ENCODE measurements at regions not wholly inside any gene's neighbourhood (a gene's known extent, or its start where the extent isn't known, plus 50 kb on each side); places are given as distances from the start of the nearest gene placed in this dataset.

DNA sequence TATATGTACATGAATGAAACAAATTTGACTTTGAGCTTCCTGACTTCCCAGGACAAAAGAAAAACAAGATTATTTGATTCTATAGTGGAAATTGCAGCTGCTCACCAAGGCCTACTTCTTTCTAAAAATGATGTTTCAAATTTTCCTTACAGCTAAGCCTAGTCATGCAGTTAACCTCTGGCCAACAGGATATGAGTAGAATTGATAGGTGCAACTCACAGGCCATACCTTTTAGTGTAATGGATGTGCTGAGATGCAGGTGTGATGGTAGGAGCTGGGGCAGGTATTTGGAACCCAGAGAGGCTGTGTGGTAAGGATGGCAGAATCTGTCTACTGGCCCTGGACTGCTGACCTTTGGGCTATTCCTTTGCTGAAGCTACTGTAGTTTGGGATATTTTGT, 230.9 kb upstream of the PREP start:
- DNase-seq (ENCODE audit: low spot score) = no peak
- Histone ChIP-seq H2AFZ (ENCODE audit: low read length) (no peak overlapping the region), H3K4me3 (ENCODE audit: low read depth, low read length, poor library complexity, severe bottlenecking) (no peak overlapping the region), H3K36me3 (ENCODE audit: insufficient read depth, low read length) (no peaks in the 10 kb centered on the region), H3K9me3 (ENCODE audit: low read length) (no peaks in the 10 kb centered on the region; the same call in 1 of the 2 replicates), H3K4me2 (ENCODE audit: low read length) (no peak overlapping the region), H3K4me1 (ENCODE audit: insufficient read depth, low read length, poor library complexity, severe bottlenecking) (no peaks in the 10 kb centered on the region), H4K20me1 (ENCODE audit: insufficient read depth, low read length) (no peaks in the 10 kb centered on the region), H3K79me2 (ENCODE audit: insufficient read depth, low read depth, low read length) (no peaks in the 10 kb centered on the region), H3K9me2 (ENCODE audit: insufficient read depth, low read length) (no peaks in the 10 kb centered on the region), H3K27ac (ENCODE audit: low read depth, low read length, poor library complexity, severe bottlenecking) (no peak overlapping the region)
- BruUV-seq (replicated peaks) = no TSS peak
- intact Hi-C loops (cut with micrococcal nuclease; ENCODE audit: unreplicated experiment) = no loop called here
- POLR2A ChIA-PET = interaction anchor here (0.6 to 0.7 kb wide), 2 partner anchors 359 to 818 kb away, joined by 3 read pairs; no protein-coding TSS in a partner anchor
- TF ChIP-seq, protein P1, sequence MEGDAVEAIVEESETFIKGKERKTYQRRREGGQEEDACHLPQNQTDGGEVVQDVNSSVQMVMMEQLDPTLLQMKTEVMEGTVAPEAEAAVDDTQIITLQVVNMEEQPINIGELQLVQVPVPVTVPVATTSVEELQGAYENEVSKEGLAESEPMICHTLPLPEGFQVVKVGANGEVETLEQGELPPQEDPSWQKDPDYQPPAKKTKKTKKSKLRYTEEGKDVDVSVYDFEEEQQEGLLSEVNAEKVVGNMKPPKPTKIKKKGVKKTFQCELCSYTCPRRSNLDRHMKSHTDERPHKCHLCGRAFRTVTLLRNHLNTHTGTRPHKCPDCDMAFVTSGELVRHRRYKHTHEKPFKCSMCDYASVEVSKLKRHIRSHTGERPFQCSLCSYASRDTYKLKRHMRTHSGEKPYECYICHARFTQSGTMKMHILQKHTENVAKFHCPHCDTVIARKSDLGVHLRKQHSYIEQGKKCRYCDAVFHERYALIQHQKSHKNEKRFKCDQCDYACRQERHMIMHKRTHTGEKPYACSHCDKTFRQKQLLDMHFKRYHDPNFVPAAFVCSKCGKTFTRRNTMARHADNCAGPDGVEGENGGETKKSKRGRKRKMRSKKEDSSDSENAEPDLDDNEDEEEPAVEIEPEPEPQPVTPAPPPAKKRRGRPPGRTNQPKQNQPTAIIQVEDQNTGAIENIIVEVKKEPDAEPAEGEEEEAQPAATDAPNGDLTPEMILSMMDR (conservative IDR thresholded peaks at IDR 0.05; ENCODE audit: low read length) = no peak
- TF ChIP-seq EZH2phosphoT487 (IDR thresholded peaks at IDR 0.05; ENCODE audit: borderline replicate concordance, low read depth, low read length) = no peak
- CTCF ChIA-PET (ENCODE audit: unreplicated experiment) = no interaction called here

DNA sequence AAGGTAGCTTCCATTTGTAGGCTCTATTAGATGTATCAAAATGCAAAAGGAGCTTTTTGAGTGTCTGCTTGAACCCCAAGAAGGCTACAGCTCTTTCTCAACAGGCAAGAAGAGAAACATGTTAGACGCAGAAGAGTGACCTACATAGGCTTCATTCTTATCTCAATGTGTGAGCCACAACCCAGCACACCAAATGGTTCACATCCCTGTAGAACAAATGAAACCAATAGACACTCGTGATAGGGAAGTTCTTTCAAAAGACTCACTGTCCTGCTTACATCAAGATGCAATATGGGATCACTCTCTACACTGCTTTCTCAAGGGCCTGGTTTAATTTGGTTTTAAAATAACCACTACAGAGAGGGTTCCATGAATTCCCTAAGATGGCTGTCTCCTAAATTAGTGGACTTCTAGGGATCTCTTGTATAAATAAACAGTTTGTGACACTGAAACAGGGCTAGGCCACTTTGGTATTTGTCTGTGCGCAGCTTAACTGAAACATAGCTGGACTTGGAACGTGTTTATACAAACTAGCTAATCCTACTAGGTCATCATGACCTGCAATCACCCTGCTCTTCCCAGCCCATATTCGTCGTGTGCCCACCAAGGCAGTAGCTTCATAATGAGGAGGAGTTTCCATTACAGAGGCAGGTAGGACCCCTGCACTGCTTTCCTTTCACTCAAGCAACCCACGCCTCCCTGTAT, 225.4 kb upstream of the PREP start:
- Histone ChIP-seq H3K4me2 (ENCODE audit: low read length) (no peak overlapping the region), H3K36me3 (ENCODE audit: insufficient read depth, low read length) (no peaks in the 10 kb centered on the region), H3K4me3 (ENCODE audit: low read depth, low read length, poor library complexity, severe bottlenecking) (no peak overlapping the region), H4K20me1 (ENCODE audit: insufficient read depth, low read length) (no peaks in the 10 kb centered on the region), H3K9me3 (ENCODE audit: low read length) (no peaks in the 10 kb centered on the region; the same call in 1 of the 2 replicates), H3K27ac (ENCODE audit: low read depth, low read length, poor library complexity, severe bottlenecking) (no peak overlapping the region), H3K9me2 (ENCODE audit: insufficient read depth, low read length) (no peaks in the 10 kb centered on the region), H2AFZ (ENCODE audit: low read length) (no peak overlapping the region), H3K79me2 (ENCODE audit: insufficient read depth, low read depth, low read length) (no peaks in the 10 kb centered on the region), H3K4me1 (ENCODE audit: insufficient read depth, low read length, poor library complexity, severe bottlenecking) (no peaks in the 10 kb centered on the region)
- ChIA-PET CTCF (ENCODE audit: unreplicated experiment) (no interaction called here), POLR2A (interaction anchor here (0.6 kb wide), 1 partner anchor 58 kb away, joined by 3 read pairs; no protein-coding TSS in a partner anchor)
- no TSS peak for BruUV-seq (replicated peaks)
- intact Hi-C loops (cut with micrococcal nuclease; ENCODE audit: unreplicated experiment) = no loop called here
- no peak for TF ChIP-seq EZH2phosphoT487 (IDR thresholded peaks at IDR 0.05; ENCODE audit: borderline replicate concordance, low read depth, low read length)
- DNase-seq (ENCODE audit: low spot score) = no peak

- Histone ChIP-seq H4K20me1 (ENCODE audit: insufficient read depth, low read length) (no peaks in the 10 kb centered on the region), H3K36me3 (ENCODE audit: insufficient read depth, low read length) (no peaks in the 10 kb centered on the region), H3K9me2 (ENCODE audit: insufficient read depth, low read length) (no peaks in the 10 kb centered on the region), H3K9me3 (ENCODE audit: low read length) (no peaks in the 10 kb centered on the region), H3K4me2 (ENCODE audit: low read length) (no peak overlapping the region), H3K27ac (ENCODE audit: low read depth, low read length, poor library complexity, severe bottlenecking) (no peak overlapping the region), H2AFZ (ENCODE audit: low read length) (no peak overlapping the region), H3K4me1 (ENCODE audit: insufficient read depth, low read length, poor library complexity, severe bottlenecking) (no peaks in the 10 kb centered on the region), H3K79me2 (ENCODE audit: insufficient read depth, low read depth, low read length) (no peaks in the 10 kb centered on the region), H3K4me3 (ENCODE audit: low read depth, low read length, poor library complexity, severe bottlenecking) (no peak overlapping the region)
- ChIA-PET CTCF (ENCODE audit: unreplicated experiment) (no interaction called here), POLR2A (no interaction called here)
- DNase-seq (ENCODE audit: low spot score) = no peak
- intact Hi-C loops (cut with micrococcal nuclease; ENCODE audit: unreplicated experiment) = no loop called here
- no TSS peak for BruUV-seq (replicated peaks)
- TF ChIP-seq, protein P1 (conservative IDR thresholded peaks at IDR 0.05; ENCODE audit: low read length) = no peak
- TF ChIP-seq EZH2phosphoT487 (IDR thresholded peaks at IDR 0.05; ENCODE audit: borderline replicate concordance, low read depth, low read length) = no peak
These were observed 223.6 kb upstream of the PREP start for GRCh38 chr6:105626295-105627158.

All from OCI-LY7 (cell line).